ENCODE measurements at regions not wholly inside any gene's neighbourhood (a gene's known extent, or its start where the extent isn't known, plus 50 kb on each side); places are given as distances from the start of the nearest gene placed in this dataset.

DNA sequence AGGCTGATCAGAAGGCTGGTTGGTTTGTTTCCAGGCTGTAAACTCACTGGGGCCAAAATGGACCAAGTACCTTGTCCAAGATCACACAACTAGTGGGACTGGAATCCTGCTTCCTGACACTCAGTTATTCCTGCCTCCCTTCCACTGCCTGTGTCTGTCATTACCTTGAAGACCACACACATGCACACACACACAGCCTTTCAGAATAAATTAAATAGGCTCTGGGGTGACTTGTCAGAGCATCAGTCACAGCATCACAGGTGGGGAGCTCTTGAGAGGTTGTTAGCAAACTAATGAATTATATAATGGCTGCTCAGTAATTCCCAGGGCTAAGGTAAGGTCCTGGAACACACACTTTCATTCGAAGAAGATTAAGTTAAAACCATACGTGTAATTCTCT, 231.8 kb downstream of the UACA start:
- Histone ChIP-seq H3K27me3 (ENCODE audit: insufficient read depth, low read length) (peaks cover 54% of the 10 kb centered on the region; the same call in 1 of the 2 replicates), H3K4me3 (replicated peaks in 1 of 2; ENCODE audit: low read depth in 1 of 2, low read length in 2 of 2) (no peak overlapping the region), H3K4me2 (ENCODE audit: low read length) (no peak overlapping the region), H3K9me2 (ENCODE audit: insufficient read depth) (no peaks in the 10 kb centered on the region), H3K36me3 (ENCODE audit: control insufficient read depth in 1 of 2, insufficient read depth in 2 of 2, low read length in 2 of 2) (no peaks in the 10 kb centered on the region), H4K20me1 (ENCODE audit: insufficient read depth) (no peaks in the 10 kb centered on the region), H3K79me2 (ENCODE audit: insufficient read depth, low read length) (no peaks in the 10 kb centered on the region), H2AFZ (ENCODE audit: low read depth, low read length, poor library complexity, severe bottlenecking) (no peak overlapping the region), H3K27ac (ENCODE audit: low read depth, low read length) (no peak overlapping the region), H3K4me1 (ENCODE audit: control insufficient read depth in 1 of 2, insufficient read depth in 2 of 2, low read length in 2 of 2) (peaks cover 23 to 26% of the 10 kb centered on the region in 2 experiments), H3K9ac (ENCODE audit: low read length) (no peak overlapping the region), H3K9me3 (ENCODE audit: control insufficient read depth in 1 of 2, insufficient read depth in 1 of 2, low read depth in 1 of 2, low read length in 2 of 2) (no peaks in the 10 kb centered on the region)
- intact Hi-C loops (cut with micrococcal nuclease): no loop called here
- no TSS peak for BruUV-seq (replicated peaks)
- ChIA-PET RAD21 (ENCODE audit: low non-redundant PET in 1 of 2, low total read pairs in 2 of 2, uncharacterized antibody in 2 of 2, unreplicated experiment in 2 of 2) (no interaction called here), POLR2A (no interaction called here), CTCF (no interaction called here)
- no peak for ATAC-seq
- DNase-seq (ENCODE audit: low read depth, low spot score): no peak
- TF ChIP-seq, protein P1, sequence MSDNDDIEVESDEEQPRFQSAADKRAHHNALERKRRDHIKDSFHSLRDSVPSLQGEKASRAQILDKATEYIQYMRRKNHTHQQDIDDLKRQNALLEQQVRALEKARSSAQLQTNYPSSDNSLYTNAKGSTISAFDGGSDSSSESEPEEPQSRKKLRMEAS (IDR thresholded peaks at IDR 0.05): no peak
- TF ChIP-seq ZNF274 (IDR thresholded peaks at IDR 0.05; ENCODE audit: low read depth, low read length) (no peak), SP1 (IDR thresholded peaks at IDR 0.05; ENCODE audit: low read depth) (no peak), POLR2AphosphoS5 (IDR thresholded peaks at IDR 0.05; ENCODE audit: low read depth, low read length) (no peak), JUND (IDR thresholded peaks at IDR 0.05) (no peak), CBX3 (IDR thresholded peaks at IDR 0.05; ENCODE audit: low read depth) (no peak), TCF7L2 (IDR thresholded peaks at IDR 0.05; ENCODE audit: borderline replicate concordance, extremely low read depth, insufficient read depth, insufficient read length) (no peak), SRF (IDR thresholded peaks at IDR 0.05; ENCODE audit: low read depth) (no peak), SIN3A (IDR thresholded peaks at IDR 0.05; ENCODE audit: low read depth) (no peak), EZH2phosphoT487 (IDR thresholded peaks at IDR 0.05; ENCODE audit: borderline replicate concordance) (no peak), CEBPB (IDR thresholded peaks at IDR 0.05; ENCODE audit: low read depth) (no peak), YY1 (IDR thresholded peaks at IDR 0.05; ENCODE audit: extremely low read depth, insufficient replicate concordance, low read depth, low read length) (no peak), ELF1 (IDR thresholded peaks at IDR 0.05; ENCODE audit: borderline replicate concordance, low read depth) (no peak), POLR2A (IDR thresholded peaks at IDR 0.05; ENCODE audit: borderline replicate concordance, extremely low read depth, insufficient read depth, insufficient read length) (no peak), ZFX (IDR thresholded peaks at IDR 0.05) (no peak)
- TF ChIP-seq, protein P2, sequence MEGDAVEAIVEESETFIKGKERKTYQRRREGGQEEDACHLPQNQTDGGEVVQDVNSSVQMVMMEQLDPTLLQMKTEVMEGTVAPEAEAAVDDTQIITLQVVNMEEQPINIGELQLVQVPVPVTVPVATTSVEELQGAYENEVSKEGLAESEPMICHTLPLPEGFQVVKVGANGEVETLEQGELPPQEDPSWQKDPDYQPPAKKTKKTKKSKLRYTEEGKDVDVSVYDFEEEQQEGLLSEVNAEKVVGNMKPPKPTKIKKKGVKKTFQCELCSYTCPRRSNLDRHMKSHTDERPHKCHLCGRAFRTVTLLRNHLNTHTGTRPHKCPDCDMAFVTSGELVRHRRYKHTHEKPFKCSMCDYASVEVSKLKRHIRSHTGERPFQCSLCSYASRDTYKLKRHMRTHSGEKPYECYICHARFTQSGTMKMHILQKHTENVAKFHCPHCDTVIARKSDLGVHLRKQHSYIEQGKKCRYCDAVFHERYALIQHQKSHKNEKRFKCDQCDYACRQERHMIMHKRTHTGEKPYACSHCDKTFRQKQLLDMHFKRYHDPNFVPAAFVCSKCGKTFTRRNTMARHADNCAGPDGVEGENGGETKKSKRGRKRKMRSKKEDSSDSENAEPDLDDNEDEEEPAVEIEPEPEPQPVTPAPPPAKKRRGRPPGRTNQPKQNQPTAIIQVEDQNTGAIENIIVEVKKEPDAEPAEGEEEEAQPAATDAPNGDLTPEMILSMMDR (IDR thresholded peaks at IDR 0.05 in 2 of 3, conservative IDR thresholded peaks at IDR 0.05 in 1 of 3; ENCODE audit: borderline replicate concordance in 1 of 3, insufficient read depth in 1 of 3, low read depth in 2 of 3, low read length in 2 of 3): no peak
- TF ChIP-seq, protein P3, sequence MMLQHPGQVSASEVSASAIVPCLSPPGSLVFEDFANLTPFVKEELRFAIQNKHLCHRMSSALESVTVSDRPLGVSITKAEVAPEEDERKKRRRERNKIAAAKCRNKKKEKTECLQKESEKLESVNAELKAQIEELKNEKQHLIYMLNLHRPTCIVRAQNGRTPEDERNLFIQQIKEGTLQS (IDR thresholded peaks at IDR 0.05): no peak
- TF ChIP-seq, protein P4, sequence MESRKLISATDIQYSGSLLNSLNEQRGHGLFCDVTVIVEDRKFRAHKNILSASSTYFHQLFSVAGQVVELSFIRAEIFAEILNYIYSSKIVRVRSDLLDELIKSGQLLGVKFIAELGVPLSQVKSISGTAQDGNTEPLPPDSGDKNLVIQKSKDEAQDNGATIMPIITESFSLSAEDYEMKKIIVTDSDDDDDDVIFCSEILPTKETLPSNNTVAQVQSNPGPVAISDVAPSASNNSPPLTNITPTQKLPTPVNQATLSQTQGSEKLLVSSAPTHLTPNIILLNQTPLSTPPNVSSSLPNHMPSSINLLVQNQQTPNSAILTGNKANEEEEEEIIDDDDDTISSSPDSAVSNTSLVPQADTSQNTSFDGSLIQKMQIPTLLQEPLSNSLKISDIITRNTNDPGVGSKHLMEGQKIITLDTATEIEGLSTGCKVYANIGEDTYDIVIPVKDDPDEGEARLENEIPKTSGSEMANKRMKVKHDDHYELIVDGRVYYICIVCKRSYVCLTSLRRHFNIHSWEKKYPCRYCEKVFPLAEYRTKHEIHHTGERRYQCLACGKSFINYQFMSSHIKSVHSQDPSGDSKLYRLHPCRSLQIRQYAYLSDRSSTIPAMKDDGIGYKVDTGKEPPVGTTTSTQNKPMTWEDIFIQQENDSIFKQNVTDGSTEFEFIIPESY (IDR thresholded peaks at IDR 0.05; ENCODE audit: extremely low read depth, insufficient replicate concordance, low read length): no peak
